GM12865 (cell line): ENCODE measurements at regions not wholly inside any gene's neighbourhood (a gene's known extent, or its start where the extent isn't known, plus 50 kb on each side); places are given as distances from the start of the nearest gene placed in this dataset.
"Not testable (repeated sequence)": the region's sequence is repeated elsewhere in the genome, so short reads cannot be mapped to it uniquely, and the experiment has no call there.

Experiments
- DNase-seq: peaks from one replicate; pipeline ENCODE4 v3.0.0; 2010; ENCODE audit warnings: low read depth
- H3K4me3 ChIP-seq: 2 replicates; pipeline ENCODE4 v1.5.1; 2011; ENCODE audit warnings: mild to moderate bottlenecking, low read depth, low read length, control low read depth
- CTCF ChIP-seq: IDR thresholded peaks from 2 replicates; pipeline ENCODE4 v1.5.1; 2011; ENCODE audit warnings: low read length, control low read depth, low read depth, inconsistent platforms; ENCODE audit not compliant: insufficient read depth; ENCODE audit errors: missing control alignments

- no peak overlapping the region for H3K4me3 ChIP-seq
- TF ChIP-seq CTCF: no peak
- DNase-seq: no peak
These were observed 1028.5 kb downstream of the NR2F1-AS1 start for GRCh38 chr5:92552206-92553160.

DNA sequence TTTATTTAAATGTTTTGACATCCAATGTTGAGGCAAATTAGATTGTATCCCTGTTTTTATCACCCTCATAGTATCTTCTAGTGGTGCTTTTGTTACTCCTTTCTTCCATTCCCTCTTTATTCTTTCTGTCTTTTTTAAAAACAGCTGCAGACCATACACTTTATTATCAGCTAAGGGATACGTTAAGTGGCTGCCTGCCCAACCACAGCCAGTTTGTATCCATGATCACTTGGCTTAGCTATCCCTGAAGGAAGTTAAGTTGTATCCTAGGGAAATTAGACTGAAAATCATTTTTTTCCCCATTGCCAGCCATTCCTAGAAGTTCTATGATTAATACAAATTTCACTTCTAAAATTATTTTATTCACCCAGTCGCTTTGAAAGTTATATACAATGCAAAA, 1032.7 kb downstream of the NR2F1-AS1 start:
- no peak for TF ChIP-seq CTCF
- no peak for DNase-seq
- H3K4me3 ChIP-seq: no peak overlapping the region

DNA sequence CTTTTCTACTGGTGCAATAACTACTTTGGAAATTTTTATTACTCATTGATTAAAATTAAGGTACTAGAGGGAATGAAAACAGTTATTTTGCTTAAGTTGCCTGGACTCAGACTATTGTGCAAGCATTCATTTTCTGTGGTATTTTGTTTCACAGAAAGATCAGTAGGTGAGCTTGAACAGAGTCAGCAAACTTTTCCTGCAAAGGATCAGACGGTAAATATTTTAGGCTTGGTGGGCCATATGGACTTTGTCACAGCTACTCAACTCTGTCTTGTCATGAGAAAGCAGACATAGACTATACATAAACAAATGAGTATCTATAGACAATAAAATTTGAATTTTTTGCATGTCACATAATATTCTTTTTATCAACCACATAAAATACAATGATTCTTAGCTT, 1036.4 kb downstream of the NR2F1-AS1 start:
- no peak for DNase-seq
- no peak for TF ChIP-seq CTCF
- H3K4me3 ChIP-seq: no peak overlapping the region

DNA sequence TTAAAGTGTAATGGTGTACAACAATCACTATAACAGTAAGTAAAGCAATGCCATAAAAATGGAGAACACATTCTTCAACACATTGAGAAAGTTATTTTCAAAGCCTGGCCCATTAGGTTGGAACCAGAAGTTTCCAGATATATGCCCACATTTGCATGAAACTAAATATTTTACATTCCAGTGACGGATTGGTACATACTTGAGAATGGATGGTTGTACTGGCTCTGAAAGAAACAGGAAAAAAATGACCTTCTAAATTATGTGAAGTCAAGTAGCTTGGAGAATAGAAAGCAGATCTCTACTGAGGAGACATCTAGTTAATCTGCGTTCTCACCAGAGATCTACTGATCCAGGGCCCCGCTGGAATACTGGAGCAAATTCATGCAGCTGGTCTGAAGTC, 1037.0 kb downstream of the NR2F1-AS1 start:
- no peak overlapping the region for H3K4me3 ChIP-seq
- no peak for TF ChIP-seq CTCF
- DNase-seq: no peak

DNA sequence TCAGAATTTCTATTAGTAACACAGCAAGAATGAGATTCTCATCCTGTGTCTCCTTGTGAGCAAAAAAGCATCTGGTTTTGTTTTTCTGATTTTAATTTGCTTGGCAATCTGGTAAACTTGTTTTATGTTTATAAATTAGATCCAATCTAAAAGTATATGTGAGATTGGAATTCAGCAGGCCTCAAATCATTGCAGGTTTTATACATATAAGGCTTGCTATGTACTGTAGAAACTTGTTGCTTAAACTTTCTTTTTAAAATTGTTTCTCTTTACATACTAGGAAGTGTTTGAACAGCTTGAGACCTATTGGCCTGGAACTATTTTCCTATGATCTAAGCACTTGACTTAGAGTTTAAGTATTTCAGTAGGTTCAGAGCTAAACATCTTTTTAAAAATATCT, 1037.8 kb downstream of the NR2F1-AS1 start:
- H3K4me3 ChIP-seq: no peak overlapping the region
- no peak for TF ChIP-seq CTCF
- no peak for DNase-seq

DNA sequence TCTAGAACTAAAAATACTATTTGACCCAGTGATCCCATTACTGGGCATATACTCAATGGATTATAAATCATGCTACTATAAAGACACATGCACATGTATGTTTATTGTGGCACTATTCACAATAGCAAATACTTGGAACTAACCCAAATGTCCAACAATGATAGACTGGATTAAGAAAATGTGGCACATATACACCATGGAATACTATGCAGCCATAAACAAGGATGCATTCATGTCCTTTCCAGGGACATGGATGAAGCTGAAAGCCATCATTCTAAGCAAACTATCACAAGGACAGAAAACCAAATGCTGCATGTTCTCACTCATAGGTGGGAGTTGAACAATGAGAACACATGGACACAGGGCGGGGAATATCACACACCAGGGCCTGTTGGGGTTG, 1039.0 kb downstream of the NR2F1-AS1 start:
- DNase-seq, H3K4me3 ChIP-seq: not testable (repeated sequence)

DNA sequence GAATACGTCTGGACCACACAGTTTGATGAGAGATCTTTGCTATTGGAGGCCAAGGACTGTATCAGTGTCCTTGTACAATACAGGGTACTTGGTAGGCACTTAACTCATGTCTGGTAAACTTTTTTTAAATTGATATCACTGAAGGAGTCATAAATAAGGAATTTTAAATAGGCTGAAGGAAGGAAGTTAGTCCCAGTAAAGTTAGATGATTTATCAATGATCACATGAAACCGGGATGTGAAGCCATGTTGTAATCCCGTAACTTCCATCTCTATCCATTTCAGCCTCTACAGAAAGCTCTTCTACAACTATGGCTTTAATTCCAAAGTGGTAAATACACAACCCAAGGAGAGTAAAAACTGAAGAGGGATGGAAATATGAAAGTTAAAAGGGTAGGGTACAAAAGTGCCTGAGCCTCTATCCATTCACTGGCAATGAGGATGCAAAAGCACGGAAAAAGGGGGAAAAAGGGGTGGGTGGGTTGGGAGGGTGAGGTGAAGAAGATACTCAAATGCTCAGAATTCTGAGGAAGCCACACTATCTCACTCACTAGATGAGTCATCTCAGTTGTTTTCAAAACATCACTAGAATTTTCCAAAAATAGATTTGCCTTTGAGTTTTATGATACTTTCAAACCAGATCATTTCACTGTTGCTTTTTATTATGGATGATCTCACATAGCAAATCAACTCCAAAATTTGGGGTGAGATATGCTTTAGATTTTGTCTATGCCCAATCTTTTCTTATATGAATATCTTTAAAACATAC, 1053.5 kb downstream of the NR2F1-AS1 start:
- no peak overlapping the region for H3K4me3 ChIP-seq
- DNase-seq: no peak
- no peak for TF ChIP-seq CTCF
